ENCODE measurements at regions not wholly inside any gene's neighbourhood (a gene's known extent, or its start where the extent isn't known, plus 50 kb on each side); places are given as distances from the start of the nearest gene placed in this dataset.

DNA sequence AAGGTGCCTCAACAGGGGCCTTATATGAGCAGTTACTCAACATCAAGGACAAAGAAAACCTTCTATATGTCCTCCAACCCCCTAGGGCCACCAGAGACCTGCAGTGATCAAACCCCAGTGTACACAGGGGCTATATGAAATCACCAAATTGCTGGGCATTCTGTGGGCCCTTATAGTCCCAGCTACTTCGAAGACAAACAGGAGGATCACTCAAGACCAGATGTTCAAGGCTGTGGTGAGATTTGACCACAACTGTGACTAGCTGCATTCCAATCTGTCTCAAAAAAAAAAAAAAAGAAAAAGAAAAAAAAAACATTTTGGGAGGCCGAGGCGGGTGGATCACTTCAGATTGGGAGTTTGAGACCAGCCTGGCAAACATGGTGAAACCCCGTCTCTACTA is 51.0 kb upstream of the PRB2 start:
- TF ChIP-seq POLR2A (IDR thresholded peaks at IDR 0.05) (no peak), EP300 (IDR thresholded peaks at IDR 0.05) (no peak), POLR2AphosphoS5 (IDR thresholded peaks at IDR 0.05) (no peak)
- TF ChIP-seq, protein P1, sequence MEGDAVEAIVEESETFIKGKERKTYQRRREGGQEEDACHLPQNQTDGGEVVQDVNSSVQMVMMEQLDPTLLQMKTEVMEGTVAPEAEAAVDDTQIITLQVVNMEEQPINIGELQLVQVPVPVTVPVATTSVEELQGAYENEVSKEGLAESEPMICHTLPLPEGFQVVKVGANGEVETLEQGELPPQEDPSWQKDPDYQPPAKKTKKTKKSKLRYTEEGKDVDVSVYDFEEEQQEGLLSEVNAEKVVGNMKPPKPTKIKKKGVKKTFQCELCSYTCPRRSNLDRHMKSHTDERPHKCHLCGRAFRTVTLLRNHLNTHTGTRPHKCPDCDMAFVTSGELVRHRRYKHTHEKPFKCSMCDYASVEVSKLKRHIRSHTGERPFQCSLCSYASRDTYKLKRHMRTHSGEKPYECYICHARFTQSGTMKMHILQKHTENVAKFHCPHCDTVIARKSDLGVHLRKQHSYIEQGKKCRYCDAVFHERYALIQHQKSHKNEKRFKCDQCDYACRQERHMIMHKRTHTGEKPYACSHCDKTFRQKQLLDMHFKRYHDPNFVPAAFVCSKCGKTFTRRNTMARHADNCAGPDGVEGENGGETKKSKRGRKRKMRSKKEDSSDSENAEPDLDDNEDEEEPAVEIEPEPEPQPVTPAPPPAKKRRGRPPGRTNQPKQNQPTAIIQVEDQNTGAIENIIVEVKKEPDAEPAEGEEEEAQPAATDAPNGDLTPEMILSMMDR (IDR thresholded peaks at IDR 0.05) = no peak

Measured in upper lobe of left lung (tissue), 4 donors.